D721Med (cell line): ENCODE measurements at regions not wholly inside any gene's neighbourhood (a gene's known extent, or its start where the extent isn't known, plus 50 kb on each side); places are given as distances from the start of the nearest gene placed in this dataset.

ENCODE experiments used
- DNase-seq: peaks from one replicate; pipeline ENCODE4 v3.0.0; 2011; ENCODE audit warnings: low spot score; ENCODE audit not compliant: insufficient read length
- FAIRE-seq: peaks from 2 replicates; lab custom pipeline; 2011; peaks lifted over from hg19 to GRCh38; lab: Jason Lieb, UNC
- TF ChIP-seq, protein P1 (sequence below): IDR thresholded peaks from 2 replicates; pipeline ENCODE4 v1.5.1; 2012; ENCODE audit warnings: mild to moderate bottlenecking, control low read depth; ENCODE audit not compliant: insufficient read depth; ENCODE audit errors: missing control alignments

- FAIRE-seq (no peak), DNase-seq (no peak)
- TF ChIP-seq, protein P1, sequence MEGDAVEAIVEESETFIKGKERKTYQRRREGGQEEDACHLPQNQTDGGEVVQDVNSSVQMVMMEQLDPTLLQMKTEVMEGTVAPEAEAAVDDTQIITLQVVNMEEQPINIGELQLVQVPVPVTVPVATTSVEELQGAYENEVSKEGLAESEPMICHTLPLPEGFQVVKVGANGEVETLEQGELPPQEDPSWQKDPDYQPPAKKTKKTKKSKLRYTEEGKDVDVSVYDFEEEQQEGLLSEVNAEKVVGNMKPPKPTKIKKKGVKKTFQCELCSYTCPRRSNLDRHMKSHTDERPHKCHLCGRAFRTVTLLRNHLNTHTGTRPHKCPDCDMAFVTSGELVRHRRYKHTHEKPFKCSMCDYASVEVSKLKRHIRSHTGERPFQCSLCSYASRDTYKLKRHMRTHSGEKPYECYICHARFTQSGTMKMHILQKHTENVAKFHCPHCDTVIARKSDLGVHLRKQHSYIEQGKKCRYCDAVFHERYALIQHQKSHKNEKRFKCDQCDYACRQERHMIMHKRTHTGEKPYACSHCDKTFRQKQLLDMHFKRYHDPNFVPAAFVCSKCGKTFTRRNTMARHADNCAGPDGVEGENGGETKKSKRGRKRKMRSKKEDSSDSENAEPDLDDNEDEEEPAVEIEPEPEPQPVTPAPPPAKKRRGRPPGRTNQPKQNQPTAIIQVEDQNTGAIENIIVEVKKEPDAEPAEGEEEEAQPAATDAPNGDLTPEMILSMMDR = no peak
Observed at GRCh38 chr10:4650582-4650981, 175.4 kb upstream of the AKR1E2 start.

GRCh38 chr10:4649886-4650508 is 176.0 kb upstream of the AKR1E2 start:
- TF ChIP-seq, protein P1 = no peak
- DNase-seq = no peak
- FAIRE-seq = no peak

DNA sequence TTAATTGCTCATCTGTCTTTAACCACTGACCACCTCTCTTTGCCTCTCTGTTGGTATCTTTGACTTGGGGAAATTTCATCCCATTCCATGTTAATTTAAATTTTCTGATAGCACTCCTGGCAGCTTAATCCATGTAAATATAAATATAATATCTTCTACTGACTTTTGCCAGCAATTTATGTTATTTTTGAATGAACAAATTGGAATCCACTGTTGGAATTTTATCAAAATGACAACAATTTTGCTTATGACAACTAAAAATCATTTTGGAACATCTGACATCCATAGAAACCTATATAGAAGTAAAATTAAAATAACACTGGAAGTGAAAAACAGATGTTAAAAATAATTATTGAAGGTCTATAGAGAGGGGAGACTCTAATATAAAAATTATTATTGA is 176.5 kb upstream of the AKR1E2 start:
- FAIRE-seq (no peak), DNase-seq (no peak)
- TF ChIP-seq, protein P1 = no peak

- DNase-seq (no peak), FAIRE-seq (no peak)
- TF ChIP-seq, protein P1 = no peak
Observed at GRCh38 chr10:4648999-4649398, 177.0 kb upstream of the AKR1E2 start.

GRCh38 chr10:4647109-4647785 is 178.8 kb upstream of the AKR1E2 start:
- FAIRE-seq (no peak), DNase-seq (no peak)
- TF ChIP-seq, protein P1 = no peak

- DNase-seq (no peak), FAIRE-seq (no peak)
- TF ChIP-seq, protein P1 = no peak
Observed at GRCh38 chr10:4646547-4646946, 179.5 kb upstream of the AKR1E2 start.

DNA sequence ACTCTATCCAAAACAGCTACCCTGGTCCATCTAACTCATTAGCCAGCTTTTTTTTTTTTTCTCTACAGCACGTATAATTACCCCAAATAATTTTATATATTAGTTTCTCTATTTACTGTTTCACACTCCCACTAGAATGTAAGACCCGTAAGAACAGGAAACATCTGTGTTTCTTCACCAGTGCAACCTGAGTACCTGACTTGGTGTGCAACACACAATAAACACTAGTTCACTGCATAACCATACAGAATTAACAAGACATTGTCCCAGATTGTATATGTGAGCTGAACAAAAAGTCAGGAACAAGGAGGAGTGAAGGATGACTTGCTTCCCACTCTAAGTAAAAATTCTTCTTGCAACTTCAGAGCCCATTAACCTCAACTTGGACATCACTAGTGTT is 180.2 kb upstream of the AKR1E2 start:
- no peak for DNase-seq
- no peak for FAIRE-seq
- TF ChIP-seq, protein P1 = no peak
